BLaER1 treated with 17β-estradiol and CSF1 and Interleukin-3, amounts not matched to agents 10 nM and 100 nM (cell line): ENCODE measurements at regions not wholly inside any gene's neighbourhood (a gene's known extent, or its start where the extent isn't known, plus 50 kb on each side); places are given as distances from the start of the nearest gene placed in this dataset.

Experiments
- H3K27ac ChIP-seq, 11 experiments: shearing (Covaris generic); formaldehyde crosslinking; 2 replicates each; pipeline ENCODE4 v1.8.1; 2022
- H3K27me3 ChIP-seq, 11 experiments: shearing (Covaris generic); formaldehyde crosslinking; 2 replicates each; pipeline ENCODE4 v1.8.1; 2022
- H3K36me3 ChIP-seq, 11 experiments: shearing (Covaris generic); formaldehyde crosslinking; 2 replicates each; pipeline ENCODE4 v1.8.1; 2022
- H3K4me1 ChIP-seq, 10 experiments: shearing (Covaris generic); formaldehyde crosslinking; 2 replicates each; pipeline ENCODE4 v1.8.1; 2022
- H3K4me2 ChIP-seq, 11 experiments: shearing (Covaris generic); formaldehyde crosslinking; 2 replicates each; pipeline ENCODE4 v1.8.1; 2022
- H3K4me3 ChIP-seq, 10 experiments: shearing (Covaris generic); formaldehyde crosslinking; 2 replicates each; pipeline ENCODE4 v1.8.1; 2022
- H3K9ac ChIP-seq, 11 experiments: shearing (Covaris generic); formaldehyde crosslinking; 2 replicates each; pipeline ENCODE4 v1.8.1; 2022
- H3K9me3 ChIP-seq, 11 experiments: shearing (Covaris generic); formaldehyde crosslinking; replicated peaks in 1 of 11; 2 replicates each; pipeline ENCODE4 v1.8.1; 2022
- H4K20me1 ChIP-seq, 11 experiments: shearing (Covaris generic); formaldehyde crosslinking; 2 replicates each; pipeline ENCODE4 v1.8.1; 2022
- Cebpa-rat ChIP-seq, 11 experiments: shearing (Covaris generic); IDR thresholded peaks; 2 replicates each; pipeline ENCODE4 v1.8.1; 2022

DNA sequence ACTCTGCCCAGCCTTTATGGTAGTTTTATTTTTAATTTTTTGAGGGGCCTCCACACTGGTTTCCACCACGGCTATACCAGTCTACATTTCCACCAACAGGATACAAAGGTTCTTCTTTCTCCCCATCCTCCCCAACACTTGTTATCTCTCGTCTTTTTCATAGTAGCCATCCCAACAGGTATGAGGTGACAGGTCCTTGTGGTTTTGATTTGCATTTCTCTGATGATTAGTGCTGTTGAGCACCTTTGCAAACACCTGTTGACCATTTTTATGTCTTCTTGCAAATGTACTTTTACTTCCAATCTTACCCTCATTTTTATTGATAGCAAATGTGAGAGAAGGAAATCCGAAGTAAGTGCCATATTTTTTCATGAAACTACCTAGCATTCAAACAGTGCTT lies 195.4 kb upstream of the PREP start:
- no peaks in the 10 kb centered on the region for H3K27me3 ChIP-seq
- no peak for TF ChIP-seq Cebpa-rat (IDR thresholded peaks at IDR 0.05)
- no peaks in the 10 kb centered on the region for H3K36me3 ChIP-seq
- H3K9me3 ChIP-seq, result peaks cover 0 to 17% (median 5%) of the 10 kb centered on the region in 11 experiments; a peak in 9 of 22 replicates
- no peak overlapping the region for H3K27ac ChIP-seq
- no peak overlapping the region for H3K9ac ChIP-seq
- no peak overlapping the region for H3K4me2 ChIP-seq
- H4K20me1 ChIP-seq, result no peaks in the 10 kb centered on the region
- H3K4me1 ChIP-seq, result peaks cover 0 to 57% (median 34%) of the 10 kb centered on the region in 10 experiments; a peak in 13 of 20 replicates
- no peak overlapping the region for H3K4me3 ChIP-seq

DNA sequence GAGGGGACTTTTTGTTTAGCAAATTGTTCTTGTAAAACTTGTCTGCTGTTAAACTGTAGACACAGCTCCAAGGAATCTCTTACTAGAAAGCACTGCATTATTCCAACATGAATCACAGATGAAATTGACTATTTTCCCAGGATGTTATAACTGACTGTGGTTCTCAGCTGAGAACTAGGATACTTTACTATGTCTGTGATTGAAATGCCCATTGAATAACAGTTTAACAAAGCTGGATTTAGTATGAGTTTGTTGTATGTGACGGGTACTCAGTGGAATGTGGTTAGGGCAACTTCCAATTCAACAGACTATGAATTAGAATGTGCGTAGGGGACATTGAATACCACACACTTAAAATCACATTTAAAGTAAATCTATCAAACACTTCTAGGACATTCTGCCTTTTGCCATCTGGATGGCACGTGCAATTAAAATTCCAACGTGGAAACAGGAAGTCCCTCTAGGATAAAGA lies 193.4 kb upstream of the PREP start:
- H3K36me3 ChIP-seq, result no peaks in the 10 kb centered on the region
- no peak for TF ChIP-seq Cebpa-rat (IDR thresholded peaks at IDR 0.05)
- no peak overlapping the region for H3K9ac ChIP-seq
- no peak overlapping the region for H3K27ac ChIP-seq
- no peak overlapping the region for H3K4me3 ChIP-seq
- peaks cover under 1 to 65% (median 38%) of the 10 kb centered on the region in 10 experiments; a peak in 16 of 20 replicates for H3K4me1 ChIP-seq
- no peak overlapping the region for H3K4me2 ChIP-seq
- H4K20me1 ChIP-seq, result no peaks in the 10 kb centered on the region
- no peaks in the 10 kb centered on the region for H3K27me3 ChIP-seq
- peaks cover 0 to 11% (median 5%) of the 10 kb centered on the region in 11 experiments; a peak in 9 of 22 replicates for H3K9me3 ChIP-seq

DNA sequence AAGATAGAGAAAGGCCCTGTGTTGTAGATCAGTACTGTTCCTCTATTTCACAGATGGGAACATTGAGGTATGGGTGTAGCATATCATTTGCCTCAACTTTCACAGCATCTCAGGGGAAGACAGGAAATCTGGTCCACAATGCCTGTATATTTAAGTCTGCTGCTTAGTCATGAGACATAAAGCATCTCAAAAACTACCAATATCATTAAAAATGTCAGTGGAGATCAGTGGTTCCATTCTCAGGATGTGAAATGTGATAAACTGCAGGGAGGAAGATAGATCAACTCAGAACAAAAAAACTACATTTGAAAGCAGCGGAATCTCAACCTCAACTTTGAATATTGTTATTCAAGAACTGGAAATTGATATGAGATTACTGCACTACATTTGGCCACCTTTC lies 192.9 kb upstream of the PREP start:
- Histone ChIP-seq H3K27ac (no peak overlapping the region), H3K27me3 (no peaks in the 10 kb centered on the region), H3K4me1 (peaks cover 5 to 65% (median 38%) of the 10 kb centered on the region in 10 experiments; a peak in 16 of 20 replicates), H3K4me3 (no peak overlapping the region), H3K4me2 (no peak overlapping the region), H3K9me3 (peaks cover 0 to 11% (median 5%) of the 10 kb centered on the region in 11 experiments; a peak in 9 of 22 replicates), H3K9ac (no peak overlapping the region), H4K20me1 (no peaks in the 10 kb centered on the region), H3K36me3 (no peaks in the 10 kb centered on the region)
- TF ChIP-seq Cebpa-rat (IDR thresholded peaks at IDR 0.05), result no peak

DNA sequence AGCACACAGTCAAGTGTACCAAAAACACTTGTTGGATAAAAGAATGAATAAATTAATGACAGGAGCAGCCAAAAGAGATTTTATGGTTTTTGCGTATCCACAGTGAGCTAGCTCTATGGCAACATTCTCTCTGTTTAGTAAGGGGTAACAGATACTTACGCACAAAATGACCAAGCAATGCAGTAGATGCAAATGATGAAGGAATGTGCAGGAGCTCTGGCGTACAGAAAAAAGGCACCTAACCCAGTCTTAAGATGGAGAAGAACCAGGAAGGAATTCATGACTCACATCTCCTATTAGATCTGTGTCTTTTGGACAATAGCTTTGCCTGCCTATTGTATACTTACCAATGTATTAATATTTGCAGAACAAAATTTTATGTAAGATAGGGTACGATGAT lies 191.9 kb upstream of the PREP start:
- Histone ChIP-seq H3K36me3 (no peaks in the 10 kb centered on the region), H3K4me1 (peaks cover 5 to 65% (median 40%) of the 10 kb centered on the region in 10 experiments; a peak in 16 of 20 replicates), H3K4me3 (no peak overlapping the region), H3K4me2 (peak overlapping the region in 5 of 11 experiments; percentile 50 to 75 (median 62); a peak in 10 of 22 replicates), H3K9ac (no peak overlapping the region), H3K27ac (peak overlapping the region in 2 of 11 experiments; percentile 52 to 64; a peak in 3 of 22 replicates), H3K9me3 (peaks cover 0 to 9% (median 5%) of the 10 kb centered on the region in 11 experiments; a peak in 9 of 22 replicates), H4K20me1 (no peaks in the 10 kb centered on the region), H3K27me3 (no peaks in the 10 kb centered on the region)
- no peak for TF ChIP-seq Cebpa-rat (IDR thresholded peaks at IDR 0.05)

DNA sequence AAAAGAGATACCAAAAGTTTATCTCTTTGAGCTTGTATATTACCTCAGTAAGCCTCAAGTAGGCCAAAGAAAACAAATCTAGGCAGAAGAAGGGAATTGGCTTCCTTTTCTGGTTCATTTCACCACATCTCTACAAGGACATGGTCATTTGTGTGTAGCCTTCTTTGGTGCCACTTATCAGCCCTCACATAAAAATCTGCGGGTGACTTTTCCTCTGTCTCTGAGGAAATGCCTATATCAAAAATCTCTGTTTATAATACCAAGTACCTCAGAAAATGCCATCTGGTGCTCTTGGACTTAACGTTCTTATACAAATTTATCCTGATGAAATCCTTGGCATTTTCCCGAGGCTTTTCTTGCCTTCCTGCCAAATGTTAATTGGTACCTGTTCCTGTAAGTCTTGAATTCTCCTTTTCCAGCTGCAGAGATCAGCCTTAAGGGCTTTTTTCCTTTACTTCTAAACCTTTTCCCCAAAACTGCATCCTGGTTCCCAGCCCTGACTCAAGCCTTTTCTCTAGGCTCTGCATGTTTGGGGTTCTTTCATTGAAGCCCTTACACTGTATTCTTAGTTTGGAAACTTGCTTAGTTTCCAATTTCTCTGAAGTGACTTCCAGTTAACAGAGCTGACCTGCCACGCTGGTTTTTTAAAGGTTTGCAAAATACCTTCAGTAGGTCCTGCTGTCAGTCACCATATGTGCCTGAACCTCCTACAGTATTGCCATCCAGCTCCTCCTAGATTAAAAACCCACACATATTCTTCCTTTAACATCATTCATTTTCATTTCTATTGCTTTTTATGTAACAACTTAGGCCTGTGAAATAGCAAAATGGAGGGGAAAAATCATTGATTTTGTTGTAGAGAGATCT lies 191.2 kb upstream of the PREP start:
- no peak for TF ChIP-seq Cebpa-rat (IDR thresholded peaks at IDR 0.05)
- Histone ChIP-seq H3K9ac (0 out of 22 replicates have a peak overlapping the region, but pooled peaks of 1 of the 11 experiments have one; percentile 1), H4K20me1 (no peaks in the 10 kb centered on the region), H3K27me3 (no peaks in the 10 kb centered on the region), H3K36me3 (no peaks in the 10 kb centered on the region), H3K9me3 (peaks cover 0 to 9% (median 5%) of the 10 kb centered on the region in 11 experiments; a peak in 9 of 22 replicates), H3K4me2 (peak overlapping the region in 6 of 11 experiments; percentile 3 to 75 (median 60); a peak in 10 of 22 replicates), H3K27ac (peak overlapping the region in 5 of 11 experiments; percentile 6 to 64 (median 33); a peak in 8 of 22 replicates), H3K4me3 (no peak overlapping the region), H3K4me1 (peaks cover 6 to 62% (median 37%) of the 10 kb centered on the region in 10 experiments; a peak in 16 of 20 replicates)

DNA sequence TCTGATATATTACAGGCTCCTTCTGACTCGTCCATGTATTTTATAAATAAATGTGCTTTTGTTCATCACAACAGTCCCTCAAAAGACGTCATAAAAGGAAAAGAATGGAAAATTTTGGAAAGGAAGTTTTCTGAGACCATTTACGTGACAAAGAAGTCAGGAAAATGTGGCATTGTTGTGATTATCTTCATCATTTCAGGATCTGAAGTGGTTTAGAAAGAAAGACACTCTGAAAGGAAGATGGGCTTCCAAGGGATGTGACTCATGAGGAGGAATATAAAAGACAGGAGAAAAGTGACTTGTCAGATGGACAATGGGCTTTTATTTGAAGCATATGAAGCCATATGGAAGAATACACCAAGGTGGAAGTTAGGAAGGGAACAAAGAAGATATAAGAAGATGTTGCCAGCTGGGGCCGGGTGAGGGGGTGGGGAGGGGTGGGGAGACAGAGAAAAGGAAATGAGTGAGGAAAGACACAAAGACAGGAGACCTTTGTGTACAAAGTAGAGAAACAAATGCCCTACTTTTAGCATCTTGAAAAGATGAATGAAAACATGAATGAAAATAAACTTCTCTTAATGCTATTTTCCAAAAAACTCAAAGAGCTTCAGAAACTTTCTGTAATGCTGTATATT lies 190.3 kb upstream of the PREP start:
- Histone ChIP-seq H3K27me3 (no peaks in the 10 kb centered on the region), H4K20me1 (no peaks in the 10 kb centered on the region), H3K9ac (no peak overlapping the region; a peak in 1 of 22 replicates), H3K9me3 (peaks cover 0 to 6% (median 4%) of the 10 kb centered on the region in 11 experiments; a peak in 9 of 22 replicates), H3K4me2 (peak overlapping the region in 6 of 11 experiments; percentile 21 to 75 (median 64); a peak in 11 of 22 replicates), H3K27ac (peak overlapping the region in 5 of 11 experiments; percentile 22 to 81 (median 36); a peak in 9 of 22 replicates), H3K36me3 (no peaks in the 10 kb centered on the region), H3K4me1 (peaks cover 14 to 70% (median 44%) of the 10 kb centered on the region in 10 experiments), H3K4me3 (no peak overlapping the region)
- no peak for TF ChIP-seq Cebpa-rat (IDR thresholded peaks at IDR 0.05)

DNA sequence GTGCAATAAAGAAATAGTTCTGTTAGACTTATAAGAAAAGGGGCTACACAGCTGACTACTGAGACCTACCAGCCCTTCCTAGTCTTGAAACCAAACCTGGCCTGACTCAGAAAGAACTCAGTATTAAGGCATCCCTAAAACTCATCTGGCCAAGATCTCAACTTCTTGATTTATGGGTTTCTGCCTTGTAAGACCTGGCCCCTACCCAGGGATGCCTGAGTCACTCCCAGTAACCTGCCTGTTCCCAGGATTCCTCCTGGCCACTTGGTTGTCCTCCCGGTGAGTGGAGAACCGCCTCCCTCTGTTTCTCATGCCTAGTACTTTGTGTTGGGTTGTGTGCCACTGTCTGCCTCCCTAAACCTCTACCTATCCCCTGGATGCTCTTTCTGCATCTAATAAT lies 189.4 kb upstream of the PREP start:
- H3K27me3 ChIP-seq, result no peaks in the 10 kb centered on the region
- H3K9ac ChIP-seq, result no peak overlapping the region
- peak overlapping the region in 5 of 11 experiments; percentile 28 to 69 (median 44); a peak in 8 of 22 replicates for H3K4me2 ChIP-seq
- H3K4me1 ChIP-seq, result peaks cover 23 to 78% (median 53%) of the 10 kb centered on the region in 10 experiments
- peak overlapping the region in 4 of 11 experiments; percentile 22 to 81 (median 52); a peak in 8 of 22 replicates for H3K27ac ChIP-seq
- no peaks in the 10 kb centered on the region for H3K36me3 ChIP-seq
- H3K4me3 ChIP-seq, result no peak overlapping the region
- no peaks in the 10 kb centered on the region for H4K20me1 ChIP-seq
- TF ChIP-seq Cebpa-rat (IDR thresholded peaks at IDR 0.05), result no peak
- H3K9me3 ChIP-seq, result no peaks in the 10 kb centered on the region

DNA sequence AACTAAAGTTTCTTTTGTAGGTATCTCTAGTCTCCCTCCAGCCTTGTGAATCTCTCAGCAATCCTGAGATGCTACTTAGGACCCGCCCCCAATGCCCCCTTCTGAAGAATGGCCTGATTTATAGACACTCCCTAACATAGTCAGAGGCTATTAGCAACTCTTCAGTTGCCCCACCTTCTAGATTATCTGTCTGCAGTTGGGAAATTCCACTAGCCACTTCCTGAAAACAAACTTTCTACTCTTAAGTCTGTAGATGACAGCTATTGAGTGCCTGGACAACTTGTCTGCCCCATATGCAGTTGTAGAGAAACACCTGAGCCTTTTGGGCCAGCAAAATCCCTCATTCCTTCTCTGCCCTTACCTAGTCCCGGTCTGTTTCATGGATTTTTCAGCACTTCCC lies 188.2 kb upstream of the PREP start:
- no peaks in the 10 kb centered on the region for H3K36me3 ChIP-seq
- H3K4me3 ChIP-seq, result no peak overlapping the region
- H3K9me3 ChIP-seq, result no peaks in the 10 kb centered on the region
- peak in 4 of 11 experiments; percentile 12 to 58 (median 52); a peak in 4 of 22 replicates for TF ChIP-seq Cebpa-rat (IDR thresholded peaks at IDR 0.05)
- H3K27me3 ChIP-seq, result no peaks in the 10 kb centered on the region
- peak overlapping the region; percentile 19 to 74 (median 45); a peak in 18 of 22 replicates for H3K4me2 ChIP-seq
- peak overlapping the region in 6 of 11 experiments; percentile 13 to 81 (median 50); a peak in 11 of 22 replicates for H3K27ac ChIP-seq
- no peaks in the 10 kb centered on the region for H4K20me1 ChIP-seq
- H3K4me1 ChIP-seq, result peaks cover 26 to 83% (median 55%) of the 10 kb centered on the region in 10 experiments
- H3K9ac ChIP-seq, result peak overlapping the region in 2 of 11 experiments; percentile 14 to 42; a peak in 2 of 22 replicates
